H1 (cell line): ENCODE measurements at regions not wholly inside any gene's neighbourhood (a gene's known extent, or its start where the extent isn't known, plus 50 kb on each side); places are given as distances from the start of the nearest gene placed in this dataset.
"Not testable (repeated sequence)": the region's sequence is repeated elsewhere in the genome, so short reads cannot be mapped to it uniquely, and the experiment has no call there.

Experiments
- CTCF ChIA-PET: fragments of 300-600 bp; sonication (Branson Sonifier 250); formaldehyde crosslinking; loops from one replicate; lab custom pipeline; 2021; ENCODE audit not compliant: partially characterized antibody; lab: Charles Lee
- POLR2A ChIA-PET: fragments of 300-600 bp; sonication (Branson Sonifier 250); formaldehyde crosslinking; loops from one replicate; lab custom pipeline; 2021; ENCODE audit warnings: inconsistent platforms; ENCODE audit not compliant: partially characterized antibody; lab: Charles Lee
- DNase-seq, 2 experiments: peaks; one replicate each; pipeline versions ENCODE4 v3.0.0 to v3.0.0-alpha.2; 2010 to 2022; ENCODE audit warnings: low spot score in 2 of 2, low read depth in 1 of 2, mixed read lengths in 1 of 2
- FAIRE-seq: peaks from 2 replicates; lab custom pipeline; 2011; peaks lifted over from hg19 to GRCh38; lab: Jason Lieb, UNC
- H2AFZ ChIP-seq: 2 replicates; pipeline ENCODE4 v1.8.1; 2012; ENCODE audit warnings: low read length, inconsistent platforms
- H2AK5ac ChIP-seq: 2 replicates; pipeline ENCODE4 v1.6.1; 2013; ENCODE audit warnings: low read depth, low read length
- H2BK120ac ChIP-seq: replicated peaks from 2 replicates; pipeline ENCODE3; 2013; ENCODE audit warnings: low read depth, low read length, inconsistent platforms
- H2BK12ac ChIP-seq: 2 replicates; pipeline ENCODE4 v1.6.1; 2013; ENCODE audit warnings: low read depth, low read length
- H2BK15ac ChIP-seq: 2 replicates; pipeline ENCODE4 v1.6.1; 2013; ENCODE audit warnings: low read length
- H2BK20ac ChIP-seq: 2 replicates; pipeline ENCODE4 v1.6.1; 2013; ENCODE audit warnings: low read length
- H2BK5ac ChIP-seq: 2 replicates; pipeline ENCODE4 v1.6.1; 2013; ENCODE audit warnings: low read depth, low read length
- H3K14ac ChIP-seq: 2 replicates; pipeline ENCODE4 v1.6.1; 2013; ENCODE audit warnings: inconsistent platforms; ENCODE audit not compliant: insufficient read length
- H3K18ac ChIP-seq: 2 replicates; pipeline ENCODE4 v1.6.1; 2013; ENCODE audit warnings: low read length; ENCODE audit errors: extremely low read depth
- H3K23ac ChIP-seq: 2 replicates; pipeline ENCODE4 v1.6.1; 2013; ENCODE audit warnings: inconsistent platforms; ENCODE audit not compliant: insufficient read length
- H3K23me2 ChIP-seq: 2 replicates; pipeline ENCODE4 v1.6.1; 2013; ENCODE audit warnings: low read depth, low read length
- H3K27ac ChIP-seq: 2 replicates; pipeline ENCODE4 v1.6.1; 2011; ENCODE audit warnings: low read depth, low read length, inconsistent platforms
- H3K27me3 ChIP-seq, 4 experiments: replicated peaks in 1 of 4; 1 replicate in 1 of 4; 2 replicates in 3 of 4; pipeline versions ENCODE4 v1.6.1 to v1.8.1; 2011 to 2013; ENCODE audit warnings: low read length in 3 of 4, mild to moderate bottlenecking in 3 of 4, inconsistent platforms in 2 of 4, mixed read lengths in 2 of 4, moderate library complexity in 1 of 4; ENCODE audit not compliant: control insufficient read depth in 3 of 4, insufficient read depth in 3 of 4; ENCODE audit errors: extremely low read depth in 1 of 4
- H3K36me3 ChIP-seq, 4 experiments: 2 replicates each; pipeline versions ENCODE4 v1.6.1 to v1.8.1; 2011 to 2013; ENCODE audit warnings: mild to moderate bottlenecking in 4 of 4, low read length in 3 of 4, moderate library complexity in 2 of 4, control low read depth in 1 of 4, inconsistent platforms in 1 of 4; ENCODE audit not compliant: insufficient read depth in 4 of 4, control insufficient read depth in 2 of 4
- H3K4ac ChIP-seq: replicated peaks from 2 replicates; pipeline ENCODE3; 2013; ENCODE audit warnings: low read length, low read depth, mixed read lengths, inconsistent platforms; ENCODE audit not compliant: insufficient read length
- H3K4me1 ChIP-seq, 4 experiments: replicated peaks in 1 of 4; 1 replicate in 1 of 4; 2 replicates in 3 of 4; pipeline versions ENCODE4 v1.6.1 to v1.8.1; 2011 to 2013; ENCODE audit warnings: low read length in 3 of 4, inconsistent platforms in 2 of 4, mixed read lengths in 1 of 4; ENCODE audit not compliant: insufficient read depth in 4 of 4, control insufficient read depth in 3 of 4
- H3K4me2 ChIP-seq, 2 experiments: 2 replicates each; pipeline versions ENCODE4 v1.6.1 to v1.8.1; 2011 to 2013; ENCODE audit warnings: low read depth in 2 of 2, low read length in 2 of 2, control low read depth in 1 of 2, inconsistent platforms in 1 of 2, mild to moderate bottlenecking in 1 of 2; ENCODE audit not compliant: insufficient read depth in 1 of 2
- H3K4me3 ChIP-seq, 4 experiments: fragments of 200-600, 300-600 bp in 1 of 4; sonication (generic), shearing (Covaris generic), sonication (Bioruptor Twin) in 1 of 4; 2 replicates each; pipeline versions ENCODE4 v1.5.1 to v1.8.1; 2011 to 2016; ENCODE audit warnings: low read length in 4 of 4, low read depth in 3 of 4, control low read depth in 2 of 4, inconsistent platforms in 2 of 4, mild to moderate bottlenecking in 2 of 4, mixed read lengths in 1 of 4, moderate library complexity in 1 of 4; ENCODE audit not compliant: insufficient read depth in 2 of 4; ENCODE audit errors: extremely low read depth in 1 of 4
- H3K56ac ChIP-seq: replicated peaks from 2 replicates; pipeline ENCODE3; 2013; ENCODE audit warnings: low read depth, mild to moderate bottlenecking, mixed read lengths, low read length, inconsistent platforms; ENCODE audit not compliant: insufficient read length
- H3K79me1 ChIP-seq: 2 replicates; pipeline ENCODE4 v1.6.1; 2013; ENCODE audit warnings: low read depth, low read length, control low read depth
- H3K79me2 ChIP-seq, 2 experiments: 2 replicates each; pipeline versions ENCODE4 v1.6.1 to v1.8.1; 2012 to 2013; ENCODE audit warnings: low read length in 2 of 2, mild to moderate bottlenecking in 2 of 2, inconsistent platforms in 1 of 2; ENCODE audit not compliant: insufficient read depth in 2 of 2, control insufficient read depth in 1 of 2
- H3K9ac ChIP-seq, 4 experiments: replicated peaks in 1 of 4; 1 replicate in 1 of 4; 2 replicates in 3 of 4; pipeline versions ENCODE4 v1.6.1 to v1.8.1; 2011 to 2013; ENCODE audit warnings: low read depth in 3 of 4, low read length in 3 of 4, control low read depth in 2 of 4, mild to moderate bottlenecking in 2 of 4, moderate library complexity in 2 of 4, inconsistent platforms in 1 of 4; ENCODE audit errors: extremely low read depth in 1 of 4
- H3K9me3 ChIP-seq, 2 experiments: 2 replicates each; pipeline versions ENCODE4 v1.6.1 to v1.8.1; 2012 to 2013; ENCODE audit warnings: mild to moderate bottlenecking in 2 of 2, moderate library complexity in 2 of 2, control low read depth in 1 of 2, inconsistent platforms in 1 of 2, low read depth in 1 of 2, low read length in 1 of 2, mixed read lengths in 1 of 2; ENCODE audit not compliant: insufficient read depth in 2 of 2
- H4K20me1 ChIP-seq, 2 experiments: replicated peaks in 1 of 2; 2 replicates each; pipeline versions ENCODE3 to v1.8.1; 2011 to 2013; ENCODE audit warnings: inconsistent platforms in 2 of 2, low read length in 2 of 2, mild to moderate bottlenecking in 1 of 2; ENCODE audit not compliant: insufficient read depth in 2 of 2, control insufficient read depth in 1 of 2
- H4K5ac ChIP-seq: 2 replicates; pipeline ENCODE4 v1.6.1; 2013; ENCODE audit warnings: low read length, low read depth, mixed read lengths, inconsistent platforms; ENCODE audit not compliant: insufficient read length
- H4K8ac ChIP-seq: 2 replicates; pipeline ENCODE4 v1.8.0; 2013; ENCODE audit warnings: mild to moderate bottlenecking, moderate library complexity, low read length, inconsistent platforms; ENCODE audit not compliant: insufficient read depth; ENCODE audit errors: extremely low read depth
- H4K91ac ChIP-seq: replicated peaks from 2 replicates; pipeline ENCODE3; 2013; ENCODE audit warnings: low read length, mixed read lengths, inconsistent platforms; ENCODE audit not compliant: insufficient read length
- WGBS, 2 experiments: shearing (Covaris generic) in 1 of 2; methylation state at CpG; one replicate each; pipeline versions ENCODE4 v1.1.6 to v1.1.7; 2013 to 2015; ENCODE audit warnings: low lambda C conversion rate in 2 of 2, mixed read lengths in 2 of 2, inconsistent platforms in 1 of 2, low coverage in 1 of 2, missing lambda C conversion rate in 1 of 2; ENCODE audit not compliant: insufficient replicate concordance in 2 of 2, insufficient coverage in 1 of 2, insufficient read length in 1 of 2; ENCODE audit errors: extremely low coverage in 1 of 2, missing lambda C conversion rate in 1 of 2; 5-methylcytosine and 5-hydroxymethylcytosine counted together

- WGBS, 2 experiments: 97% methylated on average over 4 of the region's 7 CpGs; no CpG with 5 or more reads in 1 of the 2 experiments
- H3K4me3 ChIP-seq, H3K4me2 ChIP-seq, H2BK12ac ChIP-seq, H3K4ac ChIP-seq, H3K9ac ChIP-seq, H4K91ac ChIP-seq, POLR2A ChIA-PET, H3K36me3 ChIP-seq, H2BK5ac ChIP-seq, H4K8ac ChIP-seq, H2BK120ac ChIP-seq, H2BK15ac ChIP-seq, H3K14ac ChIP-seq, FAIRE-seq, H3K9me3 ChIP-seq, H4K20me1 ChIP-seq, H3K56ac ChIP-seq, H4K5ac ChIP-seq, H3K79me2 ChIP-seq, H3K18ac ChIP-seq, H3K79me1 ChIP-seq, H2BK20ac ChIP-seq, H3K4me1 ChIP-seq, CTCF ChIA-PET, H3K23me2 ChIP-seq, H2AFZ ChIP-seq, DNase-seq, H2AK5ac ChIP-seq, H3K27ac ChIP-seq, H3K23ac ChIP-seq, H3K27me3 ChIP-seq: not testable (repeated sequence)
These were observed 206.4 kb upstream of the GJE1 start for GRCh38 chr6:141926200-141926900.
